Psoas muscle (tissue), 7 donors: ENCODE measurements at regions not wholly inside any gene's neighbourhood (a gene's known extent, or its start where the extent isn't known, plus 50 kb on each side); places are given as distances from the start of the nearest gene placed in this dataset.

Experiments used
- ATAC-seq, 4 donors: fragments of 200-7000 bp; cut with Tn5 transposase; one replicate each; pipeline ENCODE4 v1.9.1; 2020; ENCODE audit warnings: moderate library complexity in 3 of 4, mild to moderate bottlenecking in 2 of 4
- DNase-seq, 2 donors: peaks; one replicate each; pipeline ENCODE4 v3.0.0-alpha.2; 2020
- H3K27ac ChIP-seq: fragments of 200-600 bp; one replicate; pipeline ENCODE4 v1.8.0; 2022
- H3K27me3 ChIP-seq, 3 donors: fragments of 200-600 bp in 1 of 3; one replicate each; pipeline versions ENCODE4 v1.6.1 to v1.8.0; 2013 to 2022; ENCODE audit warnings: low read length in 2 of 3, mild to moderate bottlenecking in 2 of 3, moderate library complexity in 1 of 3; ENCODE audit not compliant: insufficient read depth in 3 of 3
- H3K36me3 ChIP-seq, 2 donors: fragments of 200-600 bp in 1 of 2; one replicate each; pipeline versions ENCODE4 v1.6.1 to v1.8.0; 2013 to 2022; ENCODE audit warnings: low read depth in 1 of 2, mild to moderate bottlenecking in 1 of 2, moderate library complexity in 1 of 2; ENCODE audit not compliant: insufficient read depth in 1 of 2
- H3K4me1 ChIP-seq: fragments of 200-600 bp; one replicate; pipeline ENCODE4 v1.8.0; 2022
- H3K4me3 ChIP-seq: fragments of 200-600 bp; one replicate; pipeline ENCODE4 v1.8.0; 2022; ENCODE audit warnings: mild to moderate bottlenecking
- H3K9me3 ChIP-seq: fragments of 200-600 bp; one replicate; pipeline ENCODE4 v1.8.0; 2022
- CTCF ChIP-seq: fragments of 200-600 bp; IDR thresholded peaks from one replicate; pipeline ENCODE4 v1.8.0; 2022; ENCODE audit warnings: antibody characterized with exemption
- WGBS, 3 donors: extraction: QIAGEN DNeasy Blood & Tissue Kit; methylation state at CpG; one replicate each; pipeline versions ENCODE4 v1.1.6 to v1.1.7; 2013; 5-methylcytosine and 5-hydroxymethylcytosine counted together
- intact Hi-C, 2 donors: fragments of 100-400 bp; cut with DNase I; formaldehyde crosslinking; loops; one replicate each; pipeline versions ENCODE4 v1.11.0 to v1.14.2; 2022
- donor health status: healthy with polysubstance abuse.
- donor health status: DM: no; HTN: no; CAD: no; lungs with moderate emphysema.
- donor health status: Bipolar disorder and iron deficiency.
- donor health status: healthy.
- donor health status: DM: yes; HTN: yes; CAD: no.
- donor health status: DM: no; HTN: no; CAD: no.
- donor health status: DM: yes; HTN: yes; CAD: no.

DNA sequence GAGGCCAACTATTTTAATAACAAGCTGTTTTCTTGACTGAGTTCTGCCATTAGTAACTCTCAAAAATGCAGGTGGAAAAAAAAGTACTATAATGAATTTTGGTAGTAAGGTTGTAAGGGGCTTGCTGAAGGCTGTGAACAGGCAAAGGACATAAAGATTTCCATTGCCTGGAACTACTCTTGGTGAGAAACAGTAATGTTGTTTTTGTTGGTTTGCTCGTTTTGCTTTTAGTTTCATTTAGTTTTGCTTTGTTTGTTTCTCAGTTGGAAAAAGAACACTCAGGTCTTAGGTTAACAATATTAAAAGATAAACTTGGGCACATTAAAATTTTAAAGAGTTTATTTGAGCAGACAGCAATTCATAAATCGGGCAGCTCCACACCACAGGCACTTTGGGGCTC lies 824.5 kb upstream of the HTR2C start:
- no peaks in the 10 kb centered on the region for H3K9me3 ChIP-seq
- no peak overlapping the region for H3K4me3 ChIP-seq
- ATAC-seq (no peak), DNase-seq (no peak)
- H3K27me3 ChIP-seq, result no peaks in the 10 kb centered on the region
- intact Hi-C loops, result no loop called here
- H3K4me1 ChIP-seq, result no peaks in the 10 kb centered on the region
- TF ChIP-seq CTCF, result no peak
- H3K36me3 ChIP-seq, result no peaks in the 10 kb centered on the region
- WGBS, 3 donors, result 52 to 60% (median 60%) methylated on average over 2 of the region's 2 CpGs
- H3K27ac ChIP-seq, result no peak overlapping the region

- Histone ChIP-seq H3K27me3 (peaks cover 0 to 11% (median 0%) of the 10 kb centered on the region in 3 donors), H3K4me3 (no peak overlapping the region), H3K36me3 (no peaks in the 10 kb centered on the region), H3K27ac (no peak overlapping the region), H3K9me3 (no peaks in the 10 kb centered on the region), H3K4me1 (no peaks in the 10 kb centered on the region)
- DNase-seq (no peak), ATAC-seq (no peak)
- no peak for TF ChIP-seq CTCF
- WGBS, 3 donors, result 44 to 52% (median 49%) methylated on average over 1 of the region's 1 CpG
- intact Hi-C loops, result no loop called here
Observed at GRCh38 chrX:113747274-113747973, 836.5 kb upstream of the HTR2C start.

DNA sequence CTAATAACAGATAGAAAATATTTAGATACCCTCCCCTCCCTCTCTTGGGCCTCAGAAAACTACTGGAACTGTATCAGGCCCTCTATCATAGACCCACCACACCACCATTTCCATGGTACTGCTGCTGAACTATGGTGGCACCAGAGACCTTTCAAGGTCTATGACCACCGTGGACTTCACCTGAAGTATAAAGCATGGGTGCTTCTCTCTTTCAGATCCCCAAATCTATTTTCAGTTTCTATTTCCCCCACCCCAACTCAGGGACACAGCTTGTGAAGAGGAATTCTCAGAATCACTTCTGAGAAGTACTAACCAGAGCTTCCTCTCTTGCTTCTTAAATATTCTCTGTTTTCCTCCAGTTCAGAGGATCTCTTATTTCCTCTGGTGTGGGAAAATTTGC lies 840.8 kb upstream of the HTR2C start:
- WGBS, 3 donors, result 74 to 88% (median 82%) methylated on average over 1 of the region's 1 CpG
- no peak for ATAC-seq
- no peak overlapping the region for H3K27ac ChIP-seq

DNA sequence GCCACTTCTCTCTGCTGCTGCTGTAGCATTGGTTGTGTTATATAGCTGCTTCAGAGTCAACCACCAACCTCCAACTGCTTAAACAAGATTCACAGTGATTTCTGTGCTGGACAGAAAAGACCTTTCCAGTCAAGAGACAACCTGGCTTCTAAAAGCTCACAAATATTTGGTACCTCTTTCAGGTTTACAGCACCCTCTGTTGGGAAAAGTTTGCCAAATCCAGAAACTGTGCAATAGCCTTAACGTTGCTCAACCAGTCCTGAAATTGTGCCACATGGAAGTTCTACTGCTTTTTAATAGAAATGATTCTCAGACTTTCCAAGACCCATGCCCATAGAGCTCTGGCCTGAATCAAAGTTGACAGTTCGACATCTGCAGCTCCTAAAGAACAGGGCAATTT lies 842.1 kb upstream of the HTR2C start:
- DNase-seq, result no peak
- H3K27ac ChIP-seq, result no peak overlapping the region
- 26 to 38% (median 29%) methylated on average over 2 of the region's 2 CpGs for WGBS, 3 donors
- no peak overlapping the region for H3K4me3 ChIP-seq
- H3K27me3 ChIP-seq, result peaks cover 0 to 16% (median 0%) of the 10 kb centered on the region in 3 donors
- no peak for TF ChIP-seq CTCF
- no peaks in the 10 kb centered on the region for H3K36me3 ChIP-seq
- H3K4me1 ChIP-seq, result no peaks in the 10 kb centered on the region
- no peaks in the 10 kb centered on the region for H3K9me3 ChIP-seq
- intact Hi-C loops, result no loop called here
- no peak for ATAC-seq

More for the DNA sequence above, 840.8 kb upstream of the HTR2C start:
- Histone ChIP-seq H3K27me3 (peaks cover 0 to 13% (median 0%) of the 10 kb centered on the region in 3 donors), H3K9me3 (no peaks in the 10 kb centered on the region), H3K4me1 (no peaks in the 10 kb centered on the region), H3K36me3 (no peaks in the 10 kb centered on the region), H3K4me3 (no peak overlapping the region)
- no peak for TF ChIP-seq CTCF
- no peak for DNase-seq
- intact Hi-C loops, result no loop called here

- intact Hi-C loops, result no loop called here
- no peak for TF ChIP-seq CTCF
- WGBS, 3 donors, result 70 to 73% (median 73%) methylated on average over 2 of the region's 2 CpGs
Observed at GRCh38 chrX:113728937-113729336, 854.9 kb upstream of the HTR2C start.

More at GRCh38 chrX:113728937-113729336, 854.9 kb upstream of the HTR2C start:
- Histone ChIP-seq H3K27ac (no peak overlapping the region), H3K36me3 (no peaks in the 10 kb centered on the region), H3K9me3 (no peaks in the 10 kb centered on the region), H3K4me1 (no peaks in the 10 kb centered on the region), H3K27me3 (peaks cover 0 to 11% (median 0%) of the 10 kb centered on the region in 3 donors), H3K4me3 (no peak overlapping the region)
- DNase-seq, result no peak
- ATAC-seq, result no peak
